Left cardiac atrium (tissue), 4 donors: ENCODE measurements at regions not wholly inside any gene's neighbourhood (a gene's known extent, or its start where the extent isn't known, plus 50 kb on each side); places are given as distances from the start of the nearest gene placed in this dataset.

Source experiments
- ATAC-seq, 2 donors: fragments of 200-7000 bp; cut with Tn5 transposase; one replicate each; pipeline ENCODE4 v1.9.1; 2020; ENCODE audit warnings: mild to moderate bottlenecking in 2 of 2, moderate library complexity in 2 of 2
- DNase-seq: peaks from one replicate; pipeline ENCODE4 v3.0.0-alpha.2; 2020
- intact Hi-C, 2 donors: fragments of 100-400 bp; cut with DNase I; formaldehyde crosslinking; loops; one replicate each; pipeline versions ENCODE4 v1.14.1 to v1.15.1; 2022 to 2023
- donor health status: DM: no; HTN: yes; CAD: no.
- donor health status: DM: no; HTN: yes; CAD: no; lungs with severe emphysema.
- donor health status: DM: yes; HTN: yes; CAD: no.
- donor health status: Dilated cardiomyopathy.

GRCh38 chrX:82058728-82059127, 856.8 kb downstream of the SH3BGRL start:
- intact Hi-C loops = no loop called here
- DNase-seq (no peak), ATAC-seq (no peak)

- intact Hi-C loops = no loop called here
- DNase-seq (no peak), ATAC-seq (no peak)
Observed at GRCh38 chrX:82070948-82071347, 869.0 kb downstream of the SH3BGRL start.

- no peak for DNase-seq
- ATAC-seq = no peak
- intact Hi-C loops = no loop called here
Observed at GRCh38 chrX:82081027-82081426, 879.1 kb downstream of the SH3BGRL start.

GRCh38 chrX:82087699-82088098, 885.8 kb downstream of the SH3BGRL start:
- DNase-seq (peak; percentile 23), ATAC-seq (peak in 1 of 2 donors; percentile 74)
- intact Hi-C loops = no loop called here

- intact Hi-C loops = no loop called here
- ATAC-seq (no peak), DNase-seq (no peak)
Observed at GRCh38 chrX:82092307-82092706, 890.4 kb downstream of the SH3BGRL start.

- intact Hi-C loops = no loop called here
- no peak for DNase-seq
Observed at GRCh38 chrX:82125103-82125502, 923.2 kb downstream of the SH3BGRL start.

GRCh38 chrX:82127228-82128123, 925.6 kb downstream of the SH3BGRL start:
- ATAC-seq = no peak
- DNase-seq = no peak
- intact Hi-C loops = no loop called here

More at GRCh38 chrX:82125103-82125502, 923.2 kb downstream of the SH3BGRL start:
- ATAC-seq = no peak

GRCh38 chrX:82134378-82134777, 932.5 kb downstream of the SH3BGRL start:
- ATAC-seq (no peak), DNase-seq (no peak)
- intact Hi-C loops = no loop called here

GRCh38 chrX:82141942-82142341, 940.0 kb downstream of the SH3BGRL start:
- intact Hi-C loops = no loop called here
- ATAC-seq (no peak), DNase-seq (no peak)

GRCh38 chrX:82161195-82161594, 959.3 kb downstream of the SH3BGRL start:
- intact Hi-C loops = no loop called here
- ATAC-seq = no peak
- DNase-seq = no peak

GRCh38 chrX:82163701-82164100, 961.8 kb downstream of the SH3BGRL start:
- no peak for DNase-seq
- no peak for ATAC-seq
- intact Hi-C loops = no loop called here

GRCh38 chrX:82196866-82197265, 995.0 kb downstream of the SH3BGRL start:
- ATAC-seq (no peak), DNase-seq (no peak)
- intact Hi-C loops = no loop called here

GRCh38 chrX:82208975-82209374, 1007.1 kb downstream of the SH3BGRL start:
- intact Hi-C loops = no loop called here
- ATAC-seq (no peak), DNase-seq (no peak)

GRCh38 chrX:82218361-82218760, 1016.5 kb downstream of the SH3BGRL start:
- intact Hi-C loops = no loop called here
- ATAC-seq = no peak
- DNase-seq = no peak

- intact Hi-C loops = no loop called here
- ATAC-seq = no peak
- DNase-seq = no peak
Observed at GRCh38 chrX:82219129-82219528, 1017.2 kb downstream of the SH3BGRL start.

GRCh38 chrX:82224961-82225360, 1023.1 kb downstream of the SH3BGRL start:
- DNase-seq (no peak), ATAC-seq (no peak)
- intact Hi-C loops = no loop called here

GRCh38 chrX:82230013-82230412, 1028.1 kb downstream of the SH3BGRL start:
- intact Hi-C loops = no loop called here
- no peak for ATAC-seq
- DNase-seq = no peak

GRCh38 chrX:82232679-82233078, 1030.8 kb downstream of the SH3BGRL start:
- DNase-seq = no peak
- no peak for ATAC-seq
- intact Hi-C loops = no loop called here

- DNase-seq (no peak), ATAC-seq (no peak)
- intact Hi-C loops = no loop called here
Observed at GRCh38 chrX:82237328-82237727, 1035.4 kb downstream of the SH3BGRL start.
